ENCODE measurements at regions not wholly inside any gene's neighbourhood (a gene's known extent, or its start where the extent isn't known, plus 50 kb on each side); places are given as distances from the start of the nearest gene placed in this dataset.

DNA sequence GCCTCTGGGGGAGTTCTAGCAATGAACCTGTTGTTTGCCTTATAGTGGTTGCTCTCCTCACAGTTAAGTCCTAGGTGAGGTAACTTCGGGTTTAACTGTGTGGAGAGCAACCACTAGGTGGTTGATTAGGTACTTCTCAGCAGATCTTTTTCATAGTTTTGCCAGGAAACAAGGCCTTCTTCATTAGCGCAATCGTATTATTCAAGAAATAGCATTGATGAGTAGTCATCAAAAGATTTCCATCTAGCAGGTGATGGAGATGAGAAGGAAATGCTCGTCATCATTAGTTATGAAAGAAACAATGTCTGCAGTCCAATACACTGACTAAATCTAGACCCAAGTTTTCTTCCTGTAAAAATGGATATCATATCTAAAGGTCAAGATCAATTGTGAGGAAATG, 923.3 kb downstream of the AACS start (continued):
- TF ChIP-seq, protein P1, sequence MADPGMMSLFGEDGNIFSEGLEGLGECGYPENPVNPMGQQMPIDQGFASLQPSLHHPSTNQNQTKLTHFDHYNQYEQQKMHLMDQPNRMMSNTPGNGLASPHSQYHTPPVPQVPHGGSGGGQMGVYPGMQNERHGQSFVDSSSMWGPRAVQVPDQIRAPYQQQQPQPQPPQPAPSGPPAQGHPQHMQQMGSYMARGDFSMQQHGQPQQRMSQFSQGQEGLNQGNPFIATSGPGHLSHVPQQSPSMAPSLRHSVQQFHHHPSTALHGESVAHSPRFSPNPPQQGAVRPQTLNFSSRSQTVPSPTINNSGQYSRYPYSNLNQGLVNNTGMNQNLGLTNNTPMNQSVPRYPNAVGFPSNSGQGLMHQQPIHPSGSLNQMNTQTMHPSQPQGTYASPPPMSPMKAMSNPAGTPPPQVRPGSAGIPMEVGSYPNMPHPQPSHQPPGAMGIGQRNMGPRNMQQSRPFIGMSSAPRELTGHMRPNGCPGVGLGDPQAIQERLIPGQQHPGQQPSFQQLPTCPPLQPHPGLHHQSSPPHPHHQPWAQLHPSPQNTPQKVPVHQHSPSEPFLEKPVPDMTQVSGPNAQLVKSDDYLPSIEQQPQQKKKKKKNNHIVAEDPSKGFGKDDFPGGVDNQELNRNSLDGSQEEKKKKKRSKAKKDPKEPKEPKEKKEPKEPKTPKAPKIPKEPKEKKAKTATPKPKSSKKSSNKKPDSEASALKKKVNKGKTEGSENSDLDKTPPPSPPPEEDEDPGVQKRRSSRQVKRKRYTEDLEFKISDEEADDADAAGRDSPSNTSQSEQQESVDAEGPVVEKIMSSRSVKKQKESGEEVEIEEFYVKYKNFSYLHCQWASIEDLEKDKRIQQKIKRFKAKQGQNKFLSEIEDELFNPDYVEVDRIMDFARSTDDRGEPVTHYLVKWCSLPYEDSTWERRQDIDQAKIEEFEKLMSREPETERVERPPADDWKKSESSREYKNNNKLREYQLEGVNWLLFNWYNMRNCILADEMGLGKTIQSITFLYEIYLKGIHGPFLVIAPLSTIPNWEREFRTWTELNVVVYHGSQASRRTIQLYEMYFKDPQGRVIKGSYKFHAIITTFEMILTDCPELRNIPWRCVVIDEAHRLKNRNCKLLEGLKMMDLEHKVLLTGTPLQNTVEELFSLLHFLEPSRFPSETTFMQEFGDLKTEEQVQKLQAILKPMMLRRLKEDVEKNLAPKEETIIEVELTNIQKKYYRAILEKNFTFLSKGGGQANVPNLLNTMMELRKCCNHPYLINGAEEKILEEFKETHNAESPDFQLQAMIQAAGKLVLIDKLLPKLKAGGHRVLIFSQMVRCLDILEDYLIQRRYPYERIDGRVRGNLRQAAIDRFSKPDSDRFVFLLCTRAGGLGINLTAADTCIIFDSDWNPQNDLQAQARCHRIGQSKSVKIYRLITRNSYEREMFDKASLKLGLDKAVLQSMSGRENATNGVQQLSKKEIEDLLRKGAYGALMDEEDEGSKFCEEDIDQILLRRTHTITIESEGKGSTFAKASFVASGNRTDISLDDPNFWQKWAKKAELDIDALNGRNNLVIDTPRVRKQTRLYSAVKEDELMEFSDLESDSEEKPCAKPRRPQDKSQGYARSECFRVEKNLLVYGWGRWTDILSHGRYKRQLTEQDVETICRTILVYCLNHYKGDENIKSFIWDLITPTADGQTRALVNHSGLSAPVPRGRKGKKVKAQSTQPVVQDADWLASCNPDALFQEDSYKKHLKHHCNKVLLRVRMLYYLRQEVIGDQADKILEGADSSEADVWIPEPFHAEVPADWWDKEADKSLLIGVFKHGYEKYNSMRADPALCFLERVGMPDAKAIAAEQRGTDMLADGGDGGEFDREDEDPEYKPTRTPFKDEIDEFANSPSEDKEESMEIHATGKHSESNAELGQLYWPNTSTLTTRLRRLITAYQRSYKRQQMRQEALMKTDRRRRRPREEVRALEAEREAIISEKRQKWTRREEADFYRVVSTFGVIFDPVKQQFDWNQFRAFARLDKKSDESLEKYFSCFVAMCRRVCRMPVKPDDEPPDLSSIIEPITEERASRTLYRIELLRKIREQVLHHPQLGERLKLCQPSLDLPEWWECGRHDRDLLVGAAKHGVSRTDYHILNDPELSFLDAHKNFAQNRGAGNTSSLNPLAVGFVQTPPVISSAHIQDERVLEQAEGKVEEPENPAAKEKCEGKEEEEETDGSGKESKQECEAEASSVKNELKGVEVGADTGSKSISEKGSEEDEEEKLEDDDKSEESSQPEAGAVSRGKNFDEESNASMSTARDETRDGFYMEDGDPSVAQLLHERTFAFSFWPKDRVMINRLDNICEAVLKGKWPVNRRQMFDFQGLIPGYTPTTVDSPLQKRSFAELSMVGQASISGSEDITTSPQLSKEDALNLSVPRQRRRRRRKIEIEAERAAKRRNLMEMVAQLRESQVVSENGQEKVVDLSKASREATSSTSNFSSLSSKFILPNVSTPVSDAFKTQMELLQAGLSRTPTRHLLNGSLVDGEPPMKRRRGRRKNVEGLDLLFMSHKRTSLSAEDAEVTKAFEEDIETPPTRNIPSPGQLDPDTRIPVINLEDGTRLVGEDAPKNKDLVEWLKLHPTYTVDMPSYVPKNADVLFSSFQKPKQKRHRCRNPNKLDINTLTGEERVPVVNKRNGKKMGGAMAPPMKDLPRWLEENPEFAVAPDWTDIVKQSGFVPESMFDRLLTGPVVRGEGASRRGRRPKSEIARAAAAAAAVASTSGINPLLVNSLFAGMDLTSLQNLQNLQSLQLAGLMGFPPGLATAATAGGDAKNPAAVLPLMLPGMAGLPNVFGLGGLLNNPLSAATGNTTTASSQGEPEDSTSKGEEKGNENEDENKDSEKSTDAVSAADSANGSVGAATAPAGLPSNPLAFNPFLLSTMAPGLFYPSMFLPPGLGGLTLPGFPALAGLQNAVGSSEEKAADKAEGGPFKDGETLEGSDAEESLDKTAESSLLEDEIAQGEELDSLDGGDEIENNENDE (IDR thresholded peaks at IDR 0.05; ENCODE audit: insufficient replicate concordance, low read length), result no peak
- TF ChIP-seq ZNF274 (IDR thresholded peaks at IDR 0.05; ENCODE audit: borderline replicate concordance, extremely low read depth, low read length) (no peak), SUZ12 (IDR thresholded peaks at IDR 0.05; ENCODE audit: low read length) (no peak), NANOG (IDR thresholded peaks at IDR 0.05; ENCODE audit: insufficient read depth, low read depth, low read length, poor library complexity, severe bottlenecking) (no peak), BRCA1 (IDR thresholded peaks at IDR 0.05; ENCODE audit: low read depth, low read length) (no peak), GTF2F1 (IDR thresholded peaks at IDR 0.05; ENCODE audit: borderline replicate concordance, low read depth, low read length) (no peak), KDM4A (IDR thresholded peaks at IDR 0.05; ENCODE audit: low read depth, low read length, severe bottlenecking) (no peak), HDAC6 (IDR thresholded peaks at IDR 0.05; ENCODE audit: low read depth, low read length) (no peak), NRF1 (IDR thresholded peaks at IDR 0.05; ENCODE audit: low read depth, low read length) (no peak), HDAC2 (IDR thresholded peaks at IDR 0.05; ENCODE audit: borderline replicate concordance in 1 of 2, low read depth in 2 of 2, low read length in 2 of 2) (no peak), KDM5A (IDR thresholded peaks at IDR 0.05; ENCODE audit: low read length) (no peak)
